GM19395 (cell line): ENCODE measurements at regions not wholly inside any gene's neighbourhood (a gene's known extent, or its start where the extent isn't known, plus 50 kb on each side); places are given as distances from the start of the nearest gene placed in this dataset.
"Not testable (repeated sequence)": the region's sequence is repeated elsewhere in the genome, so short reads cannot be mapped to it uniquely, and the experiment has no call there.

Experiments
- ATAC-seq: cut with Tn5 transposase; IDR thresholded peaks from one replicate; pipeline ENCODE4 v1.9.1; 2021; ENCODE audit warnings: mild to moderate bottlenecking, moderate library complexity; ENCODE audit not compliant: unreplicated experiment

- ATAC-seq = not testable (repeated sequence)
These were observed 64.8 kb downstream of the B4GALT7 start for GRCh38 chr5:177664737-177665136.

- not testable (repeated sequence) for ATAC-seq
These were observed 65.2 kb downstream of the B4GALT7 start for GRCh38 chr5:177665172-177665571.

DNA sequence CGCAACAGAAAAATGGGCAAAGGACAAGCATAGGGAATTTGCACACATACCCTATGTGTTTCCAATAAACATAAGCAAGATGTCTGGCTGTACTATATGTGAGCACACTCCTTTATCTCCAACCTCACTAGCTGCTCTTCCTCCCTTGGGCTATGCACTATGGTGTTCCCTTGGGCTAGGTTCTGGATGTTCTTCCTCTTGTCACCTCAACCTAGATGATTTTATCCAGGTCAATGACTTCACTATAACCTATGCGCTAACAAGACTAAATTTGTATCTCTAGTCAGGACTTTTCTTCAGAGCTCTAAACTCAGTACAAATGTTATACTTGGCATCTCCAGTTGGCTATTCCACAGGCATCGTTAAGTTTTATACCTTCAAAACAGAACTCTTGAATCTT is 66.0 kb downstream of the B4GALT7 start:
- ATAC-seq = not testable (repeated sequence)

GRCh38 chr5:177671035-177671754 is 71.3 kb downstream of the B4GALT7 start:
- ATAC-seq = peak; percentile 38

DNA sequence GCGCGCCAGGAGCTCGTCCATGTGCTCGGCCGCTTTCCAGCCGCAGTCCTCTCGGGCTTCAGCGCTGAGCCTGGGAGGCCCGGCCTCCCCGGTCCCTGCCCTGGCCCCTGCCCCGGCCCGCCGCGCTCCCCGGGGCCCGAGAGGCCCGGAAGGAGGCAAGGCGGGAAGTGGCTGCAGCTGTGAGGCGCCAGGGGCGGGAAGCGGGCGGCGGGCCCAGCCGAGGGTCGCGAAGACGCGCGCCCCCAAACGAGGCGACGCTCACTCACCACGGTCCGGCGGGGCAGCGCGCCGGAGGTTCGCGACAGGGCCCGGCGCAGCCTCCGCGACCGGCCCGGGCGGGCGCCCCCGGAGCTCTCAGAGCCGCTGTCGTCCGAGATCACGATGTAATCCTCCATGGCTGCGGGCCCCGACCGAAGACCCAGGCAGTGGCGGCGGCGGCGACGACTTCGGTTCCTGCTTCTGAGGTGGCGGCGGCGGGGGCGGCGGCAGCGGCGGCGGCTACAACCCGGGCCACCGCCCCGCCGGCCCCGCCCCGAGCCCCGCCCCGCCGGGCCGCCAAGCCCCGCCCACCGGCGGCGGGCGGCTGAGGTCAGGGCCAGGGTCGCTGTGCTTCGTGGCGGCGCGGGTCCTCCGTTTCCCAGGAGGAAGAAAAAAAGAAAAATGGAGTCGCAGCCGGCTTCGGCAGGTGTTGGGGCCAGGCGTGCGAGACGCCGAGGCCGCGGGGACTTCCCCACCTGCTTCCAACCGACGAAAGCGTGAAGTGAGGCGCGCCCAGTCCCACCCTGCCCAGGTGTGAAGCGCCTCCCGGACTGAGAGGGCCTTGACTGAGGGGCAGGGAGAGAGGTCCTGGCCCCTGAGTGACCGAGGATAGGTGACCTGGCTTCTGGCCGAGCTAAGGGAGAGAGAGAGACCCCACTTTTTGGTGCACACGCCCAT is 72.1 kb downstream of the B4GALT7 start:
- peak; percentile 80 for ATAC-seq
